CD4-positive, alpha-beta T cell treated with Interleukin-2 at 100 ng/mL for 4 hours (primary cell): ENCODE measurements at regions not wholly inside any gene's neighbourhood (a gene's known extent, or its start where the extent isn't known, plus 50 kb on each side); places are given as distances from the start of the nearest gene placed in this dataset.
"Not testable (repeated sequence)": the region's sequence is repeated elsewhere in the genome, so short reads cannot be mapped to it uniquely, and the experiment has no call there.

Experiments
- DNase-seq: peaks from one replicate; pipeline ENCODE4 v3.0.0-alpha.2; 2020; ENCODE audit warnings: low spot score

GRCh38 chr1:38746941-38747600, 112.5 kb downstream of the RRAGC start:
- DNase-seq: no peak

GRCh38 chr1:38746402-38746935, 113.1 kb downstream of the RRAGC start:
- DNase-seq: no peak

GRCh38 chr1:38745476-38746401, 113.8 kb downstream of the RRAGC start:
- no peak for DNase-seq

GRCh38 chr1:38744452-38745350, 114.9 kb downstream of the RRAGC start:
- DNase-seq: no peak

- DNase-seq: no peak
Measured at GRCh38 chr1:38743184-38743583, 116.4 kb downstream of the RRAGC start.

- no peak for DNase-seq
Measured at GRCh38 chr1:38741341-38741740, 118.2 kb downstream of the RRAGC start.

GRCh38 chr1:38740487-38740886, 119.1 kb downstream of the RRAGC start:
- no peak for DNase-seq

- DNase-seq: no peak
Measured at GRCh38 chr1:38738207-38738606, 121.4 kb downstream of the RRAGC start.

GRCh38 chr1:38736399-38736798, 123.2 kb downstream of the RRAGC start:
- DNase-seq: no peak

- DNase-seq: no peak
Measured at GRCh38 chr1:38735651-38736161, 123.9 kb downstream of the RRAGC start.

- DNase-seq: no peak
Measured at GRCh38 chr1:38733761-38734160, 125.8 kb downstream of the RRAGC start.

GRCh38 chr1:38730511-38731397, 128.8 kb downstream of the RRAGC start:
- DNase-seq: no peak

- DNase-seq: no peak
Measured at GRCh38 chr1:38728585-38728908, 131.0 kb downstream of the RRAGC start.

GRCh38 chr1:38727684-38728584, 131.6 kb downstream of the RRAGC start:
- no peak for DNase-seq

GRCh38 chr1:38725321-38725961, 134.1 kb downstream of the RRAGC start:
- DNase-seq: not testable (repeated sequence)

GRCh38 chr1:38724160-38725131, 135.1 kb downstream of the RRAGC start:
- DNase-seq: no peak

- no peak for DNase-seq
Measured at GRCh38 chr1:38721816-38722215, 137.8 kb downstream of the RRAGC start.

- no peak for DNase-seq
Measured at GRCh38 chr1:38719880-38720279, 139.7 kb downstream of the RRAGC start.
